Urothelium cell line (cell line): ENCODE measurements at regions not wholly inside any gene's neighbourhood (a gene's known extent, or its start where the extent isn't known, plus 50 kb on each side); places are given as distances from the start of the nearest gene placed in this dataset.
"Not testable (repeated sequence)": the region's sequence is repeated elsewhere in the genome, so short reads cannot be mapped to it uniquely, and the experiment has no call there.

ENCODE experiments used
- DNase-seq: peaks from one replicate; pipeline ENCODE4 v3.0.0; 2011; ENCODE audit warnings: low spot score, mixed read lengths
- FAIRE-seq: peaks from 2 replicates; lab custom pipeline; 2011; peaks lifted over from hg19 to GRCh38; lab: Jason Lieb, UNC

GRCh38 chr12:45490232-45490881, 239.1 kb upstream of the ARID2 start:
- FAIRE-seq (no peak), DNase-seq (no peak)

GRCh38 chr12:45494279-45494678, 235.2 kb upstream of the ARID2 start:
- FAIRE-seq (no peak), DNase-seq (no peak)

GRCh38 chr12:45498645-45499044, 230.9 kb upstream of the ARID2 start:
- no peak for DNase-seq
- FAIRE-seq, result no peak

GRCh38 chr12:45502481-45503128, 226.9 kb upstream of the ARID2 start:
- DNase-seq (no peak), FAIRE-seq (no peak)

GRCh38 chr12:45503899-45504298, 225.6 kb upstream of the ARID2 start:
- no peak for FAIRE-seq
- no peak for DNase-seq

- FAIRE-seq (no peak), DNase-seq (no peak)
These were observed 225.0 kb upstream of the ARID2 start for GRCh38 chr12:45504316-45505010.

GRCh38 chr12:45509187-45509586, 220.3 kb upstream of the ARID2 start:
- DNase-seq, result no peak
- FAIRE-seq, result no peak

GRCh38 chr12:45509621-45510020, 219.9 kb upstream of the ARID2 start:
- no peak for DNase-seq

GRCh38 chr12:45517381-45517780, 212.1 kb upstream of the ARID2 start:
- DNase-seq, result no peak
- FAIRE-seq, result no peak

More at GRCh38 chr12:45509621-45510020, 219.9 kb upstream of the ARID2 start:
- FAIRE-seq, result no peak

GRCh38 chr12:45518291-45519235, 210.9 kb upstream of the ARID2 start:
- no peak for FAIRE-seq
- no peak for DNase-seq

- no peak for FAIRE-seq
- no peak for DNase-seq
These were observed 207.3 kb upstream of the ARID2 start for GRCh38 chr12:45522227-45522626.

GRCh38 chr12:45526823-45527222, 202.7 kb upstream of the ARID2 start:
- not testable (repeated sequence) for DNase-seq, FAIRE-seq

- no peak for DNase-seq
- FAIRE-seq, result no peak
These were observed 197.4 kb upstream of the ARID2 start for GRCh38 chr12:45532113-45532512.

- DNase-seq, result no peak
- FAIRE-seq, result peak; percentile 70
These were observed 193.8 kb upstream of the ARID2 start for GRCh38 chr12:45535610-45536180.

- no peak for FAIRE-seq
- no peak for DNase-seq
These were observed 193.2 kb upstream of the ARID2 start for GRCh38 chr12:45536284-45536683.

GRCh38 chr12:45540661-45541341, 188.7 kb upstream of the ARID2 start:
- FAIRE-seq, result no peak
- DNase-seq, result no peak

GRCh38 chr12:45543887-45544286, 185.6 kb upstream of the ARID2 start:
- DNase-seq, result peak; percentile 72
- no peak for FAIRE-seq

- DNase-seq (no peak), FAIRE-seq (no peak)
These were observed 183.0 kb upstream of the ARID2 start for GRCh38 chr12:45546545-45546944.

GRCh38 chr12:45547132-45547531, 182.4 kb upstream of the ARID2 start:
- FAIRE-seq (no peak), DNase-seq (no peak)

- no peak for DNase-seq
- no peak for FAIRE-seq
These were observed 181.7 kb upstream of the ARID2 start for GRCh38 chr12:45547822-45548221.
